ENCODE measurements at regions not wholly inside any gene's neighbourhood (a gene's known extent, or its start where the extent isn't known, plus 50 kb on each side); places are given as distances from the start of the nearest gene placed in this dataset.

- H4K8ac ChIP-seq (ENCODE audit: low read depth in 2 of 2, low read length in 2 of 2): no peak overlapping the region
- no peak overlapping the region for H3K9ac ChIP-seq (ENCODE audit: low read depth, low read length)
- H2BK5ac ChIP-seq (ENCODE audit: low read depth, low read length, poor library complexity, severe bottlenecking): no peak overlapping the region
- no peak overlapping the region for H4K91ac ChIP-seq (ENCODE audit: insufficient read depth, low read depth, low read length)
- in situ Hi-C loops (cut with MboI; ENCODE audit: low sequenced_read_pairs): no loop called here
- TF ChIP-seq POLR2A (IDR thresholded peaks at IDR 0.05; ENCODE audit: low read depth, low read length) (no peak), CEBPB (IDR thresholded peaks at IDR 0.05; ENCODE audit: low read depth, low read length) (peak; percentile 75; the same call in 1 of the 2 replicates)
- peak; percentile 65 for DNase-seq
- peak overlapping the region; percentile 26; the same call in 1 of the 2 replicates for H2BK20ac ChIP-seq (ENCODE audit: low read depth, low read length)
- H2BK120ac ChIP-seq (ENCODE audit: low read depth, low read length): no peak overlapping the region; the same call in 1 of the 2 replicates
- no peaks in the 10 kb centered on the region for H3K27me3 ChIP-seq (ENCODE audit: control insufficient read depth, insufficient read depth, low read length)
- dilution Hi-C loops (cut with HindIII; ENCODE audit: low sequenced_read_pairs, unreplicated experiment): no loop called here
- peak; percentile 48 for ATAC-seq (ENCODE audit: low read depth)
- no peaks in the 10 kb centered on the region for H3K9me3 ChIP-seq (ENCODE audit: control insufficient read depth, insufficient read depth, low read length)
- no peaks in the 10 kb centered on the region for H3K9me1 ChIP-seq (ENCODE audit: insufficient read depth, low read length)
- H2AFZ ChIP-seq (replicated peaks; ENCODE audit: low read length, poor library complexity): no peak overlapping the region
- H3K18ac ChIP-seq (ENCODE audit: low read depth, low read length): no peak overlapping the region
- ChIA-PET POLR2A (ENCODE audit: unreplicated experiment) (no interaction called here), CTCF (no interaction called here)
- intact Hi-C loops (cut with micrococcal nuclease): no loop called here
- no peaks in the 10 kb centered on the region for H3K79me1 ChIP-seq (ENCODE audit: low read depth in 1 of 2, low read length in 2 of 2)
- no peak overlapping the region for H3K27ac ChIP-seq (ENCODE audit: insufficient read depth, low read length)
- no peak overlapping the region for H3K23ac ChIP-seq (ENCODE audit: low read depth, low read length)
- 0 out of 2 replicates have a peak overlapping the region, but pooled peaks have one; percentile 27 for H3K14ac ChIP-seq (replicated peaks; ENCODE audit: low read depth, low read length)
- BruUV-seq (replicated peaks): no TSS peak
- no peak overlapping the region for H3K4me3 ChIP-seq (ENCODE audit: insufficient read depth, low read depth, low read length)
- H3K56ac ChIP-seq (ENCODE audit: extremely low read depth, insufficient read depth, low read length): no peak overlapping the region
- no peak overlapping the region for H3K4me2 ChIP-seq (ENCODE audit: low read depth, low read length)
- no peak overlapping the region for H4K5ac ChIP-seq (ENCODE audit: low read depth, low read length)
- 100% methylated on average over 1 of the region's 5 CpGs; no CpG with 5 or more reads in 1 of the 2 experiments for WGBS, 2 experiments (ENCODE audit: extremely low coverage in 2 of 2, insufficient read length in 1 of 2)
- no peak overlapping the region for H3K4ac ChIP-seq (ENCODE audit: low read depth, low read length)
- H3K4me1 ChIP-seq (ENCODE audit: control insufficient read depth, insufficient read depth, low read length): peaks cover 3% of the 10 kb centered on the region
- no peak overlapping the region for H2AK9ac ChIP-seq (replicated peaks; ENCODE audit: low read depth, low read length, poor library complexity)
- H2BK15ac ChIP-seq (ENCODE audit: low read depth, low read length): no peak overlapping the region
- no peaks in the 10 kb centered on the region for H3K36me3 ChIP-seq (ENCODE audit: control insufficient read depth, insufficient read depth, low read length)
- H2AK5ac ChIP-seq (ENCODE audit: low read depth, low read length): no peak overlapping the region
- H4K20me1 ChIP-seq (ENCODE audit: insufficient read depth, low read length): no peaks in the 10 kb centered on the region
Observed at GRCh38 chr2:180761224-180761623, 219.2 kb upstream of the UBE2E3 start.
